ENCODE measurements at regions not wholly inside any gene's neighbourhood (a gene's known extent, or its start where the extent isn't known, plus 50 kb on each side); places are given as distances from the start of the nearest gene placed in this dataset.
"Not testable (repeated sequence)": the region's sequence is repeated elsewhere in the genome, so short reads cannot be mapped to it uniquely, and the experiment has no call there.

DNA sequence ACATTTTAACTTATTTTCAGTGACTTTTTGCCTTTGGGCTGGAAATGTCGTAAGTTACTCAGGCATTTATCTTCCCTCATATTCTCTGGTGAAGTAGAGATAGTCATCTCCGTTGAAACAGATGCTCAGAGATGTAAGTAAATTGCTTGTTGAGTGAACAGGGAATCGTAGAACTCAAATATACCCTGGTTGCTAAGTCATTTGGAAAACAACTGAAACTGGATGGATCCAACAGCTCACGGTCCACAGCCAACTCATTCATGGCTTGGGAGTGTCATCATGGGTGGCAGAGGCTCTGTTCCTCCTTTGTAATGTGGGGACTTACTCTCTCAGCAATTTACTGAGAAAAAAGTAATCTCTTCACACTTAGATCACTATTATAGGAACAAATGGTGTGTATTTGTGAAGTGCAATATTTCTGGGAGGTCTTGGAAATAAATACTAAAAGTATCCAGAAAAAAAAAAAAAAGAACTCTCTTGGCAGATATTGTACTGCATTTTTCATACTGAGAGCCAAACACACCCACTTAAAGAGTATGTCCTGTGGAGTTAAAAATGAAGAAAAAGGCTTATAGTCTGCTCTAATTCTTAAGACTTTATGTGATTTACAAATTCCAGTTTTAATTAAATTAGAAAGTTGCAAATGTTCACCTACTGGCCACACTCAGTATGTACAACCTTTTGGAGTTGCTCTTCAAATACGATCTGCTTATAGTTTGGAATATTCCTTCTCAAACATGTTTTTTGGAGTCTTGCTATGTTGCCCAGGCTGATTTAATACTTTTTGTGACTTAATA, 107.4 kb downstream of the LEPR start:
- DNase-seq, result no peak

GRCh38 chr1:65531972-65532570, 111.6 kb downstream of the LEPR start:
- DNase-seq, result no peak

- no peak for DNase-seq
Observed at GRCh38 chr1:65535981-65536380, 115.5 kb downstream of the LEPR start.

- DNase-seq, result no peak
Observed at GRCh38 chr1:65538086-65538485, 117.6 kb downstream of the LEPR start.

GRCh38 chr1:65538664-65539063, 118.2 kb downstream of the LEPR start:
- no peak for DNase-seq

- DNase-seq, result no peak
Observed at GRCh38 chr1:65539266-65540131, 119.0 kb downstream of the LEPR start.

- DNase-seq, result no peak
Observed at GRCh38 chr1:65541161-65541560, 120.7 kb downstream of the LEPR start.

DNA sequence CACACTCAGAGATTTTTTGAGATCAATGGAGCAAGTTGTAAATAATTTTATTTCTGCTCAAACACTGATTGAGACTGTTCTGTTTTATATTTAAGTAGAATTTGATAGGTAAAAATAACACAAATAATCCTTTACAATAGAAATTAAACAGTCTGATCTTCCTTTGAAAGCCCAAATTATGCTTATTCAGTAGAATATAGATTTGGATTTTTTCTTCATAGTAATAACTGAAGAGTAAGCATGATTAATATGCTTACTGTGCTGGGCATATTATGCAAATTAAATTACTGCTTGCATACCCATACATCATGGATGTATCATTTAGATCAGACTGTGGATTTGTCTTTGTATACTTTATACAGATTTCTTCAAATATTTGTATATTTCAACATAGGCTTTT, 121.4 kb downstream of the LEPR start:
- DNase-seq, result no peak

GRCh38 chr1:65542592-65542991, 122.1 kb downstream of the LEPR start:
- not testable (repeated sequence) for DNase-seq

DNA sequence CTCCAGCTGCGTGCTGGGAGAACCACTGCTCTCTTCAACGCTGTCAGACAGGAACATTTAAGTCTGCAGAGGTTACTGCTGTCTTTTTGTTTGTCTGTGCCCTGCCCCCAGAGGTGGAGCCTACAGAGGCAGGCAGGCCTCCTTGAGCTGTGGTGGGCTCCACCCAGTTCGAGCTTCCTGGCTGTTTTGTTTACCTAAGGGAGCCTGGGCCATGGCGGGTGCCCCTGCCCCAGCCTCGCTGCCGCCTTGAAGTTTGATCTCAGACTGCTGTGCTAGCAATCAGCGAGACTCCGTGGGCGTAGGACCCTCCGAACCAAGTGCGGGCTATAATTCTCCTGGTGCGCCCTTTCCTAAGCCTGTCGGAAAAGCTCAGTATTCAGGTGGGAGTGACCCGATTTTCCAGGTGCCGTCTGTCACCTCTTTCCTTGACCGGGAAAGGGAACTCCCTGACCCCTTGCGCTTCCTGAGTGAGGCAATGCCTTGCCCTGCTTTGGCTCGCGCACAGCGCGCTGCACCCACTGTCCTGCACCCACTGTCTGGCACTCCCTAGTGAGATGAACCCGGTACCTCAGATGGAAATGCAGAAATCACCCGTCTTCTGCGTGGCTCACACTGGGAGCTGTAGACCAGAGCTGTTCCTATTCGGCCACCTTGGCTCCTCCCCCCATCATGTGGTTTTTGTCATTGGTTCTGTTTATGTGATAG, 130.0 kb downstream of the LEPR start:
- DNase-seq, result not testable (repeated sequence)

- not testable (repeated sequence) for DNase-seq
Observed at GRCh38 chr1:65552484-65552883, 132.0 kb downstream of the LEPR start.

- not testable (repeated sequence) for DNase-seq
Observed at GRCh38 chr1:65554086-65554764, 133.8 kb downstream of the LEPR start.

DNA sequence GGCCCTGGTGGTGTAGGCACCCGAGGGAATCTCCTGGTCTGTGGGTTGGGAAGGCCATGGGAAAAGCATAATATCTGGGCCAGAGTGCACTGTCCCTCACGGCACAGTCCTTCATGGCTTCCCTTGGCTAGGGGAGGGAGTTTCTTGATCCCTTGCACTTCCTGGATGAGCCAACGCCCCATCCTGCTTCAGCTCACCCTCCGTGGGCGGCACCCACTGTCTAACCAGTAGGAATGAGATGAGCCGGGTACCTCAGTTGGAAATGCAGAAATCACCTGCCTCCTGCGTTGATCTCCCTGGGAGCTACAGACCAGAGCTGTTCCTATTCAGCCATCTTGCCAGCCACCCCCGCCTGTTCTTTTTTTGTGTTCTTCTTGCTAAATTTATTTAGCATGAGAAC, 134.4 kb downstream of the LEPR start:
- no peak for DNase-seq

DNA sequence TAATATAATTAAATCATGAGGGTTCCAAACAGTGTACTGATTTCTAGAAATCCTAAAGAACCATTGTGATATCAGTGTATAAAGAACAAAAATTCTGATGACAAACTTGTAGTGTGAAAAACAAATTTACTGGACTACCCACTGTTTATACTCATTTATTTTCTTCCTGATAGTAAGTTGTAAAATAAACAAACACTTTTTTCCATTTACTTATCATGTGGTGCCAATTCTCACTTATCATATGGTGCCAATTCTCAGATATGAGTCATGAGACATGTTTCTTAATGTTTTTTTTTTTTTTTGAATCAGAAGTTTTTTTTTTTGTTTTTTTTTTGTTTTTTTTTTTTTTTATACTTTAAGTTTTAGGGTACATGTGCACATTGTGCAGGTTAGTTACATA, 137.7 kb downstream of the LEPR start:
- no peak for DNase-seq

DNA sequence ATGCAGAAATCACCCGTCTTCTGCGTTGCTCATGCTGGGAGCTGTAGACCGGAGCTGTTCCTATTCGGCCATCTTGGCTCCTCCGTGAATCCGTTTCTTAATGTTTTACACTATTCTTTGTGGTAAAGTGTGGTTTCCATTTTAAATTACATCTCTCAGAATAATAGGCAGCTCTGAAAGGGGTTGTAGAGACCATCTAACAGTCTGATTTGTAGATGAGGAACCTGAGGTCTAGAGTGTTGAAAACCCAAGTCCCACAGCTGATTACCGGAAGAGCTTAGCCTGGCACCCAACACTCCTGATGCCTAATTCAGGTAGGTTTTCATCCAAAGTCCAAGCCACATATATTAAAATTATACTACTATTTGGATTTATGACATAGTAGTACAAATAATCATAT, 144.0 kb downstream of the LEPR start:
- DNase-seq, result no peak

DNA sequence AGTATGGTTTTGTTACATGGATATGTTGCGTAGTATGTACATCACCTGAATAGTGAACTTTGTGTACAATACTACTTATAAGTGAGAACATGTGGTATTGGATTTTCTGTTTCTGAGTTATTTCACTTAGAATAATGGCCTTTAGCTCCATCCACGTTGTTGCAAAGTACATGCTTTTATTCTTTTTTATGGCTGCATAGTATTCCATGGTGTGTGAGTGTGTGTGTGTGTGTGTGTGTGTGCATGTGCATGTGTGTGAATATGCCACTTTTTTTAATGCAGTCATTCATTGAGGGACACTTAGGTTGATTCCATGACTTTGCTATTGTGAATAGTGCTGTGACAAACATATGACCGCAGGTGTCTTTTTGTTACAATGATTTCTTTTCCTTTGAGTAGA, 147.8 kb downstream of the LEPR start:
- no peak for DNase-seq

DNA sequence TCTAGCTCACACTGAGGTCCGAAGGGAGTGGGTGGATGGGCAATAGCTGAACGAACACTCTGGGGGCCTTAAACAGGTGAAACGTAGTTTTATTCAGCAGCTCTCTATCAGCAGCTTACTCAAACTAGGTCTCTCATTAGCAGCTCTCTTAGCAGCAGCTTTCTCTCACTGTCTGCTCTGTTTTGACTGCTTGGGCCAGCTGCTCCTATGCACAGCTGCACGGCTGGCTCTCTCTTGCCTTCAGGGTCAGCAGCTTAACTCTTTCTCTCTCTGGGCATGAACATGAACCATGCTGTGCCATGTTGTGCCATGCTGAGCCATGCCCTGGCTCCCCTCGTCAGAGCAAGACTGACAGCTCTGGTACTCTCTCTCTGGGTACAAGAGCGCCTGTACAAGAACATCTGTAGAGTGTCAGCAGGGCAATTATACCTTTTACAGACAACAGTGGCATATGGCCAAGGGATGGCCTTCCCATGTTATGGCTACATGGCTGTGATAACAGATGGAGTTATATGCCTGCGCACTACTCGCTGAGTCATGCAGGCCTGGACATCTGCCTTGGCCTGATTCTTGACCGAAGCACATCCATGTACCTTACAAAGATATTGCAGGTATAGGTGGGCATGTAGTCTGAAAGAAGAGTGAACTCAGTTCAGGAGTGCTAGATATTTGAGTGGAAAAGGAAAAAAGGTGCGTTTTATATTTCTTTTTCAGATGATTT, 152.4 kb downstream of the LEPR start:
- DNase-seq, result no peak

DNA sequence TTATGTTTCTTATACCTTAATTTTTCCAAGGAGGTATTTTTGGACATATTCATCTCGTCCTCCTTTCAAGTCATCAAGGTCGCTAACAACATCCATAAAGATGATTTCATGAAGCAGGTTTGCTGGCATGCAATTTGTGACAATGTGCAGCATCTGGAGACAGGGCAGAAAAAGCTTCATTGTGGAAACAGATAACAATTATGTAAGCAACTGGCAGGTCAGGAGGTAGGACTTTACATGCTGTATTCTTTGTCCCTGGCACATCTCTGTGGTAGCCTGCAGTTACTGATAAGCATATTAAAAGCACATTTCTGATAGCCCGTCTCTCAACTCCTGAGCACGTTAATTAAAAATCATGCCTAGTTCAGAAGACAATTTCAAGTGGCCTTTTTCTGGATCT, 156.8 kb downstream of the LEPR start:
- no peak for DNase-seq

- not testable (repeated sequence) for DNase-seq
Observed at GRCh38 chr1:65577982-65578381, 157.5 kb downstream of the LEPR start.

- DNase-seq, result no peak
Observed at GRCh38 chr1:65581119-65581518, 160.7 kb downstream of the LEPR start.

- DNase-seq, result no peak
Observed at GRCh38 chr1:65584399-65584798, 163.9 kb downstream of the LEPR start.

DNA sequence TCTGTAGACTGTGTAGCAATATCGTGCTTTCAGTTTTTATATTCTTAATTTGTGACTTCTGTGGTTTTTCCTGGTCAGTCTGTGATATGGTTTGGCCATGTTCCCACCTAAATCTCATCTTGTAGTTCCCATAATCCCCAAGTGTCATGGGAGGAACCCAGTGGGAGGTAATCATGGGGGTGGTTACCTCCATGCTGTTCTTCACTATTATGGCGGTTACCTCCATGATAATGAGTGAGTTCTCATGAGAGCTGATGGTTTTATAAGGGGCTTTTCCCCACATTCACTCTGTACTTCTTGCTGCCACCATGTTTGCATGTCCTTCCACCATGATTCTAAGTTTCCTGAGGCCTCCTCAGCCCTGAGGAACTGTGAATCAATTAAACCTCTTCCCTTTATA, 169.8 kb downstream of the LEPR start:
- DNase-seq, result no peak
